Effector memory CD4-positive, alpha-beta T cell (primary cell): ENCODE measurements at regions not wholly inside any gene's neighbourhood (a gene's known extent, or its start where the extent isn't known, plus 50 kb on each side); places are given as distances from the start of the nearest gene placed in this dataset.
"Not testable (repeated sequence)": the region's sequence is repeated elsewhere in the genome, so short reads cannot be mapped to it uniquely, and the experiment has no call there.

ENCODE experiments used
- DNase-seq, 3 donors: peaks; one replicate each; pipeline ENCODE4 v3.0.0-alpha.2; 2020
- H3K27ac ChIP-seq: 2 replicates; pipeline ENCODE4 v1.7.0; 2013; ENCODE audit warnings: mild to moderate bottlenecking, low read length, moderate library complexity; ENCODE audit not compliant: insufficient read depth, poor library complexity, severe bottlenecking
- H3K27me3 ChIP-seq: replicated peaks from 2 replicates; pipeline ENCODE4 v1.7.0; 2013; ENCODE audit warnings: mild to moderate bottlenecking, low read length; ENCODE audit not compliant: insufficient read depth, control insufficient read depth, poor library complexity, severe bottlenecking
- H3K36me3 ChIP-seq: 2 replicates; pipeline ENCODE4 v1.7.0; 2013; ENCODE audit warnings: mild to moderate bottlenecking, low read length, moderate library complexity; ENCODE audit not compliant: control insufficient read depth, insufficient read depth
- H3K4me1 ChIP-seq: 2 replicates; pipeline ENCODE4 v1.7.0; 2013; ENCODE audit warnings: low read length, mild to moderate bottlenecking; ENCODE audit not compliant: control insufficient read depth, insufficient read depth, poor library complexity, severe bottlenecking
- H3K4me3 ChIP-seq: 2 replicates; pipeline ENCODE4 v1.7.0; 2013; ENCODE audit warnings: low read length, low read depth, mild to moderate bottlenecking; ENCODE audit not compliant: insufficient read depth, poor library complexity, severe bottlenecking
- H3K9me3 ChIP-seq: 2 replicates; pipeline ENCODE4 v1.7.0; 2013; ENCODE audit warnings: mild to moderate bottlenecking, low read length, moderate library complexity; ENCODE audit not compliant: control insufficient read depth

DNA sequence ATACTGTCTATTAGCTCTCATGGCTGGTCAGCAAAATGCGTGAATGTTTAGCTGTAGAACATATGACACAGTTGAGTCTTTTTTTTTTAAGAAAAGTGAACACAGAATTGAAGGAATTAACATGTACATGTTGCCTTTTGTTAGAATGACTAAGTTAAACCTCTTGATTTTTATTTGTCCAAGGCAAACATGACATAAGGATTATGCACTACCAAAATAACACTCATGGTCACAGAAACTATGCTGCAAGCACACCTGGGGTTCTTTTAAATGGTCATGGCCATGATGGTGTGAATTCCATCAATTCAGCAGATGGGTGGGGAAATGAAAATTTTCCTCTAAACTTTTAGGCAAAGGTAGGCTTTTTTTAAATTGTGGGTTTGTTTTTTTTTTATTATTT is 80.1 kb upstream of the CXCL13 start:
- Histone ChIP-seq H3K27me3 (no peaks in the 10 kb centered on the region), H3K4me3 (no peak overlapping the region), H3K36me3 (no peaks in the 10 kb centered on the region), H3K27ac (no peak overlapping the region), H3K4me1 (no peaks in the 10 kb centered on the region), H3K9me3 (no peaks in the 10 kb centered on the region)
- no peak for DNase-seq

GRCh38 chr4:77527900-77528299 is 77.7 kb upstream of the CXCL13 start:
- not testable (repeated sequence) for DNase-seq, H3K36me3 ChIP-seq, H3K27me3 ChIP-seq, H3K9me3 ChIP-seq, H3K27ac ChIP-seq, H3K4me3 ChIP-seq, H3K4me1 ChIP-seq

GRCh38 chr4:77538144-77538543 is 67.5 kb upstream of the CXCL13 start:
- Histone ChIP-seq H3K36me3 (no peaks in the 10 kb centered on the region), H3K9me3 (no peaks in the 10 kb centered on the region), H3K4me1 (no peaks in the 10 kb centered on the region), H3K27me3 (no peaks in the 10 kb centered on the region), H3K4me3 (no peak overlapping the region), H3K27ac (no peak overlapping the region)
- no peak for DNase-seq

DNA sequence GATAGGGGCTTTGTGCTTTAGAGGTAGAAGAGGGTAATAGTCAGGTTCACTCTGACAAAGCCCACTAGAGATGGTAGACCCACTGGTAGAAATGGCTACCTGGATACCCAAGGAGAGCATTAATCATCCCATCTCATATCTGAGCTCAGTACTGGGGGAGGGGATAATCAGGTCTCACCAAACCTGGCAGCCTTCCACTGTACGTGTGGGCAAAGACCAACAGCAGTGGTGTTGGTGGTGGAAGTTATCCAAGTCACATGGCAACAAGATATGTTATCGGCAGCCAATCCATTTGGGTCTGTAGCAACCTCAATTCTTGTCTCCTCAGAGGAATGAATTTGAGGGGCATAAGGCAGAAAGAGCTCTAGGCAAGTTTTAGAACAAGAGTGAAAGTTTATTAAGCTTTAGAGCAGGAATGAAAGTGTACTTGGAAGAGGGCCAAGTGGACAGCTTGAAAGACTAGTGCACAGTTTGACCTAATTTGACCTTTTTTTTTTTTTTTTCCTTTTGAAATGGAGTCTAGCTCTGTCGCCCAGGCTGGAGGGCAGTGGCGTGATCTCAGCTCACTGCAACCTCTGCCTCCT is 67.0 kb upstream of the CXCL13 start:
- no peak overlapping the region for H3K4me3 ChIP-seq
- no peaks in the 10 kb centered on the region for H3K36me3 ChIP-seq
- no peak for DNase-seq
- no peaks in the 10 kb centered on the region for H3K4me1 ChIP-seq
- H3K9me3 ChIP-seq: no peaks in the 10 kb centered on the region
- no peak overlapping the region for H3K27ac ChIP-seq
- no peaks in the 10 kb centered on the region for H3K27me3 ChIP-seq
